RWPE1 (cell line): ENCODE measurements at regions not wholly inside any gene's neighbourhood (a gene's known extent, or its start where the extent isn't known, plus 50 kb on each side); places are given as distances from the start of the nearest gene placed in this dataset.

ENCODE experiments used
- CTCF ChIA-PET: fragments of 350-600 bp; sonication (Branson Sonifier 250); formaldehyde crosslinking; extraction: SDS; loops from one replicate; lab custom pipeline; 2021; lab: Yijun Ruan, JAX
- POLR2A ChIA-PET: fragments of 400-600 bp; formaldehyde crosslinking; extraction: SDS; loops from one replicate; lab custom pipeline; 2020; ENCODE audit warnings: antibody characterized with exemption; ENCODE audit not compliant: low non-redundant PET; lab: Yijun Ruan, JAX
- DNase-seq: peaks from one replicate; pipeline ENCODE4 v3.0.0; 2012; ENCODE audit warnings: low spot score
- H3K27ac ChIP-seq: fragments of 450-650 bp; 2 replicates; pipeline ENCODE4 v1.5.1; 2017
- TF ChIP-seq, protein P1 (sequence below): fragments of 450-650 bp; conservative IDR thresholded peaks from 2 replicates; pipeline ENCODE4 v1.5.1; 2017; ENCODE audit warnings: low read depth, mild to moderate bottlenecking

DNA sequence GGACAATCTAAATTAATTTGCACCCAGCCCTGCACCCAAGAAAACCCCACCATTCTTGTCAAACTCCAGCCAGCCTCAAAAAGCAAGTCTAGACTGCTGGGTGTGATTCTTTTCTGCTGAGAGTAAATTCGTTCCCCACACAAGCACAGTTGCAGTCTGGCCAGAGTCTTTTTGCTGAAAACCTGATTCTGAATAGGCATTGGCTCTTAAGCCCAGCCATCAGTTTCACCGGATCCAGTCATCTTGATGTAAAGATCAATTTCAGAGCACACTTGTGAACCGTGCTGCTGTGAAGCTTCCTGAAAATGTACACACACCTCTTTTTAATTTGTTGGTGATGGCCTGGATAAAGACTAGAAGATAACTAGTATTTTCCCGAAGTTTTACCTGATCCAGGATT is 159.4 kb upstream of the GGTLC1 start:
- TF ChIP-seq, protein P1, sequence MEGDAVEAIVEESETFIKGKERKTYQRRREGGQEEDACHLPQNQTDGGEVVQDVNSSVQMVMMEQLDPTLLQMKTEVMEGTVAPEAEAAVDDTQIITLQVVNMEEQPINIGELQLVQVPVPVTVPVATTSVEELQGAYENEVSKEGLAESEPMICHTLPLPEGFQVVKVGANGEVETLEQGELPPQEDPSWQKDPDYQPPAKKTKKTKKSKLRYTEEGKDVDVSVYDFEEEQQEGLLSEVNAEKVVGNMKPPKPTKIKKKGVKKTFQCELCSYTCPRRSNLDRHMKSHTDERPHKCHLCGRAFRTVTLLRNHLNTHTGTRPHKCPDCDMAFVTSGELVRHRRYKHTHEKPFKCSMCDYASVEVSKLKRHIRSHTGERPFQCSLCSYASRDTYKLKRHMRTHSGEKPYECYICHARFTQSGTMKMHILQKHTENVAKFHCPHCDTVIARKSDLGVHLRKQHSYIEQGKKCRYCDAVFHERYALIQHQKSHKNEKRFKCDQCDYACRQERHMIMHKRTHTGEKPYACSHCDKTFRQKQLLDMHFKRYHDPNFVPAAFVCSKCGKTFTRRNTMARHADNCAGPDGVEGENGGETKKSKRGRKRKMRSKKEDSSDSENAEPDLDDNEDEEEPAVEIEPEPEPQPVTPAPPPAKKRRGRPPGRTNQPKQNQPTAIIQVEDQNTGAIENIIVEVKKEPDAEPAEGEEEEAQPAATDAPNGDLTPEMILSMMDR: no peak
- CTCF ChIA-PET: no interaction called here

DNA sequence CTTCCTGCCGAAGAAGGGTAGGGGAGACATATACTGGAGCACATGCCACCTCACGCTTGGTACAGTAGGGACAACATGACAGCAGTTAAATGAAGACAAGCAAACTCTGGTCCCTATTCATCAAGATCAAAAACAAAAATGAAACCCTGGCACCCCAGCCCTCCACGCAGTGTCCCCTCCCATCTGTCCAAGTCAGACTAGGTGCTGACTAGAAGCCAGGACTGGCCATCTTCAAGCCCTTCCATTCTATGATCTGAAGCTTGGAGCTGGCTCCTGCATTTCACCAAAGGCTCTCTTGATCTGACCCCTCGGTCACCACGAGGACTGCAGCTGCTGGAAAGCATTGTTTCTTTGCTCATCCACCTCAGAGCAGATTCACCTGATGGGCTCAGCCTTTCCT is 158.9 kb upstream of the GGTLC1 start:
- POLR2A ChIA-PET: no interaction called here

More for the DNA sequence above, 159.4 kb upstream of the GGTLC1 start:
- POLR2A ChIA-PET: no interaction called here
- DNase-seq: no peak
- H3K27ac ChIP-seq: no peak overlapping the region

DNA sequence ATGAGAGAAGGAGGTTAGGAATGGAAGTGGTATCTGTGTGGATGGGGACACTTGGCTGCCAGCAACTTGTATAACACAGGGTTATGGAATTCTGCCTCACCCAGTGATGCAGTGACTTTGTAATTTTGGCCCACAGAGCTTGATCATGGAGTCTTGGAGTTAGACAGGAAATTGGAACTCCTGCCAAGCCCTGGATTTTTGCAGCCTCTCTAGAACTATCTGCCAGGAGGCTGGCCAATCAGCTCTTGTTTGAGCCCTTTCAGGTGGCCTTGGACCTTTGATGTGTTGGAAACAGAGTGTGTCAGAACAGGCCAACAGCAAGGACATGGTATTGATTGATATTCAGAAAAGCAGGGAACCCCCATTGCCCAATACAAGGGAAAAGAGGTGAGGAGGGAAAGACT is 157.7 kb upstream of the GGTLC1 start:
- H3K27ac ChIP-seq: no peak overlapping the region

More for the DNA sequence above, 158.9 kb upstream of the GGTLC1 start:
- CTCF ChIA-PET: no interaction called here
- DNase-seq: no peak
- TF ChIP-seq, protein P1: no peak
- no peak overlapping the region for H3K27ac ChIP-seq

DNA sequence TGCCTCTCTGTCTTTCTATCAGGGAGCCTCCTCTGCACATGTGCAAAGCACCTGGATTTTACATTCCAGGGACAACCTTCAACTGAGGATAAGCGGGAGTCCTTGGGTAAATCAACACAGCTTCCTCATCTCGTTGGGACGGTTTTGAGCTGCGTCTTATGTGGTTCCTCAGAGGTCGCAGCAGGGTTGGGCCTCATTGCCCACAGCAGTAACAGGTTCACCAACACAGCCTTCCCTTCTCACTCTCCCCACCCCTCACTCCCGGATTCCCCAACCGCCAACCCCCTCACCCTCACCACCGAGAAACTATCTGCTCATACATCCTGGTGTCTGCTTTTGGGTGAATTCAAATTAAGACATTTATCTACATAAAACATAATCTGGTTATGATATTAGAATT is 155.8 kb upstream of the GGTLC1 start:
- no peak overlapping the region for H3K27ac ChIP-seq
- ChIA-PET CTCF (no interaction called here), POLR2A (no interaction called here)
- DNase-seq: no peak
- TF ChIP-seq, protein P1: no peak

More for the DNA sequence above, 157.7 kb upstream of the GGTLC1 start:
- TF ChIP-seq, protein P1: no peak
- DNase-seq: no peak
- POLR2A ChIA-PET: no interaction called here
- CTCF ChIA-PET: no interaction called here

DNA sequence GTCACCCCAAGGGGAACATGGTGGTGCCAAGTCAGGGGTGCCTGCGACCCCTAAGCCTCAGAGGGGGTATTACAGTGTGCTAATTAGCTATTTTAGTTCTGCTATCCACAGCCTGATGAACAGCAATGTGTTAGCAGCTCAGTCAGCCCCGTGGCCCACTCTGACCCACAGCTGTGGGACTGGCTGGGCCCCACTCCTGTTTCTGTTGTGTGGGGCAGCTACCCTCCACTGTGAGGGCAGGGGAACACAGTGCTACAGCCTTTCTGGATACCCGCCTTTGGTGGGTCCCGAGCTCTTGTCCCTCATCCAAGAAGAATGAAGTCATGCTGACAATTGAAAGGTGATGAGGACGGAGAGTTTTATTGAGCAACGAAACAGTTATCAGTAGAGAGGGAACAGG is 152.5 kb upstream of the GGTLC1 start:
- ChIA-PET CTCF (no interaction called here), POLR2A (no interaction called here)
- TF ChIP-seq, protein P1: no peak
- DNase-seq: no peak
- H3K27ac ChIP-seq: no peak overlapping the region

GRCh38 chr20:24139846-24140245 is 151.3 kb upstream of the GGTLC1 start:
- no peak for DNase-seq
- TF ChIP-seq, protein P1: no peak
- CTCF ChIA-PET: no interaction called here
- H3K27ac ChIP-seq: no peak overlapping the region
- POLR2A ChIA-PET: no interaction called here

DNA sequence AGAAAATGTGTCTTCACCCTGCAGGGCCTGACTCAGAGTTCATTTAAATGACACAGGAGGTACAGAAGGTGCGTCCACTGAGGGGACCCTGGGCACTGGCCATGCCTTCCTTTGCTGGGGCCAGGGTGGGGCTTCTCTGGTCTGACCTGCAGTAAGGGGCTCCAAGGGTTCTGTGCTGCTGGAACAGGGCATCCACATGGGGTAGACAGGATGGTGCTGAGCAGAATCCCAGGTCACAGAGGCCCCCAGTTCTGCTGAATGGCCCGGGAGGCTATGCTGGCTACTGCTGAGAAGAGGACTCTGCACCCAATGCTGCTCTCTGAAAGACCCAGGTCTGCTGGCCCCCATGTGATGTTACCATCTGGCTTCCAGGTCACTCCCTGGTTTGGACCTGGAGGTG is 150.4 kb upstream of the GGTLC1 start:
- H3K27ac ChIP-seq: no peak overlapping the region
- TF ChIP-seq, protein P1: no peak
- no peak for DNase-seq
- POLR2A ChIA-PET: no interaction called here
- CTCF ChIA-PET: no interaction called here
